BLaER1 (cell line): ENCODE measurements at regions not wholly inside any gene's neighbourhood (a gene's known extent, or its start where the extent isn't known, plus 50 kb on each side); places are given as distances from the start of the nearest gene placed in this dataset.

Experiments used
- H3K27ac ChIP-seq: shearing (Covaris generic); formaldehyde crosslinking; 2 replicates; pipeline ENCODE4 v1.8.1; 2022
- H3K27me3 ChIP-seq: shearing (Covaris generic); formaldehyde crosslinking; 2 replicates; pipeline ENCODE4 v1.8.1; 2022
- H3K36me3 ChIP-seq: shearing (Covaris generic); formaldehyde crosslinking; 2 replicates; pipeline ENCODE4 v1.8.1; 2022
- H3K4me1 ChIP-seq: shearing (Covaris generic); formaldehyde crosslinking; 2 replicates; pipeline ENCODE4 v1.8.1; 2022
- H3K4me2 ChIP-seq: shearing (Covaris generic); formaldehyde crosslinking; 2 replicates; pipeline ENCODE4 v1.8.1; 2022
- H3K4me3 ChIP-seq: shearing (Covaris generic); formaldehyde crosslinking; 2 replicates; pipeline ENCODE4 v1.8.1; 2022
- H3K9ac ChIP-seq: shearing (Covaris generic); formaldehyde crosslinking; 2 replicates; pipeline ENCODE4 v1.8.1; 2022
- H3K9me3 ChIP-seq: shearing (Covaris generic); formaldehyde crosslinking; 2 replicates; pipeline ENCODE4 v1.8.1; 2022
- H4K20me1 ChIP-seq: shearing (Covaris generic); formaldehyde crosslinking; 2 replicates; pipeline ENCODE4 v1.8.1; 2022
- Cebpa-rat ChIP-seq: shearing (Covaris generic); IDR thresholded peaks from 2 replicates; pipeline ENCODE4 v1.8.1; 2022

GRCh38 chr3:6132684-6133432, 728.1 kb upstream of the GRM7 start:
- Histone ChIP-seq H3K27me3 (no peaks in the 10 kb centered on the region), H4K20me1 (no peaks in the 10 kb centered on the region), H3K4me1 (no peaks in the 10 kb centered on the region), H3K9ac (no peak overlapping the region), H3K9me3 (no peaks in the 10 kb centered on the region), H3K4me3 (no peak overlapping the region), H3K36me3 (no peaks in the 10 kb centered on the region), H3K4me2 (no peak overlapping the region), H3K27ac (no peak overlapping the region)
- TF ChIP-seq Cebpa-rat = no peak

DNA sequence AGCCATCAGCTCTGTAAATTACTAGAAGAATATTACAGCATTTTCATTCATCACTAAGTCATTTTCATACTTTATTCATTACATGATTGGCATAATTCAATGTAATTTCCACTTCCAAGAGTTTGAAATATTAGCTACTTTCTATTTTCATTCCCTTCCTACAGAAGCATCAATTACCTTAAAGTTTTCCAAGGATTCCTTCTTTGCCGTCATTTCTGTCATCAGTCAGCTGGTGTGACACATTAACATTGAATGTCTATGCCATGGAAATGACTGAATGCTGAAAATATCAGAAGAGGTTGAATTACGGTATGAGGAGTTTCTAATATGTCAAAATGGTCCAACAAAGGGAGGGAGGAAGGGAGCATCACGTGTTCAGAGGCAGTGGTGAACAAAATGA, 718.2 kb upstream of the GRM7 start:
- H3K27me3 ChIP-seq = no peaks in the 10 kb centered on the region
- no peak overlapping the region for H3K27ac ChIP-seq
- H3K4me2 ChIP-seq = no peak overlapping the region
- no peaks in the 10 kb centered on the region for H3K9me3 ChIP-seq
- H3K4me1 ChIP-seq = no peaks in the 10 kb centered on the region
- no peak overlapping the region for H3K4me3 ChIP-seq
- H3K9ac ChIP-seq = no peak overlapping the region
- H4K20me1 ChIP-seq = no peaks in the 10 kb centered on the region
- no peaks in the 10 kb centered on the region for H3K36me3 ChIP-seq
- no peak for TF ChIP-seq Cebpa-rat

- H3K4me3 ChIP-seq = no peak overlapping the region
- H3K9me3 ChIP-seq = no peaks in the 10 kb centered on the region
- H3K27me3 ChIP-seq = no peaks in the 10 kb centered on the region
- H4K20me1 ChIP-seq = no peaks in the 10 kb centered on the region
- no peaks in the 10 kb centered on the region for H3K4me1 ChIP-seq
- H3K36me3 ChIP-seq = no peaks in the 10 kb centered on the region
- H3K4me2 ChIP-seq = no peak overlapping the region
- no peak overlapping the region for H3K27ac ChIP-seq
- no peak overlapping the region for H3K9ac ChIP-seq
- TF ChIP-seq Cebpa-rat = no peak
Observed at GRCh38 chr3:6147883-6148282, 713.0 kb upstream of the GRM7 start.

DNA sequence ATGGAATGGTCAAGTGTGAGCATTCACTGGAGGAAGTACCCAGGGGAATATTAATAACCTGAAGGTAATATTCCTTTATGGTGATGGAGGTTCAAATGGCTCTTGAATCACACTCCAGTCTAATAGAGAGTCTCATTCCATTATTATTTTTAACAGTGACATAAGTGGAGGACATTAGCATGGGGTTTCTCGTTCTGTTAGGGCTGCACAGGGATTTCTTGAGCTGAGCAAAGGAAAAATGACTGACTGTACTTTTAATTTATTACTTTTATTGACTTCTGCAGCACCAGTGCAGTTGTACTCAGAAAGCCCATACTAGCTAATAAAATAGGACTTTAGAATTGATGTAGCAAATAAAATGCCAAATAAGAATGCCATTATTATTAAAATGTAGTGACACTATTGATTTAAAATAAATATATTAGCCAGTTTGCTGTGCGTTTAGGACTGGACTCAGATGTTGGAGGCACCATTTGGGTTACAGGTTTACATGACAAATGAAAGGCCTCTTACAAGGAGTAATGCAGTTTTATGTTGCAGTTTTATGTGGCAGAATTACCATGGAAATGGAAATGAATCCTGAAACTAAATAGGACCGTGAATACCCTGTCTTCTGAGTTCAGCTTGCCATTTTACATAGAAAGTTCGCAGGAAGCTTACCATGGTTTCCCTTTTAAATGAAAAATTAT, 705.1 kb upstream of the GRM7 start:
- H3K9me3 ChIP-seq = no peaks in the 10 kb centered on the region
- H3K4me3 ChIP-seq = no peak overlapping the region
- no peak overlapping the region for H3K4me2 ChIP-seq
- no peak overlapping the region for H3K9ac ChIP-seq
- H4K20me1 ChIP-seq = no peaks in the 10 kb centered on the region
- no peak overlapping the region for H3K27ac ChIP-seq
- H3K4me1 ChIP-seq = no peaks in the 10 kb centered on the region
- TF ChIP-seq Cebpa-rat = no peak
- H3K27me3 ChIP-seq = no peaks in the 10 kb centered on the region
- no peaks in the 10 kb centered on the region for H3K36me3 ChIP-seq

GRCh38 chr3:6165951-6166350, 695.0 kb upstream of the GRM7 start:
- Histone ChIP-seq H3K9ac (no peak overlapping the region), H3K9me3 (no peaks in the 10 kb centered on the region), H3K4me2 (no peak overlapping the region), H3K27ac (no peak overlapping the region), H3K36me3 (no peaks in the 10 kb centered on the region), H4K20me1 (no peaks in the 10 kb centered on the region), H3K4me1 (no peaks in the 10 kb centered on the region; the same call in 1 of the 2 replicates), H3K27me3 (no peaks in the 10 kb centered on the region), H3K4me3 (no peak overlapping the region)
- TF ChIP-seq Cebpa-rat = no peak

DNA sequence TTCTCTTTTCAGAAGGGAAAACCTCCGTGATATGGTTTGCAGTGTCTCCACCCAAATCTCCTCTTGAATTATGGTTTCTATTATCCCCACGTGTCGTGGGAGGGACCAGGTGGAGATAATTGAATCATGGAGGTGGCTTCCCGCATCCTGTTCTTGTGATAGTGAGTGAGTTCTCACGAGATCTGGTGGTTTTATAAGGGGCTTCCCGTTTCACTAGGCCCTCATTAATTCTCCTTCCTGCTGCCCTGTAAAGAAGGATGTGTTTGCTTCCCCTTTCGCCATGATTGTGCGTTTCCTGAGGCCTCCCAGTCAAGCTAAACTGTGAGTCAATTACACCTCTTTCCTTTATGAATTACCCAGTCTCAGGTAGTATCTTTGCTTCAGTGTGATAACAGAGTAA, 692.7 kb upstream of the GRM7 start:
- Histone ChIP-seq H3K9ac (no peak overlapping the region), H3K4me1 (no peaks in the 10 kb centered on the region; the same call in 1 of the 2 replicates), H3K27me3 (no peaks in the 10 kb centered on the region), H3K36me3 (no peaks in the 10 kb centered on the region), H4K20me1 (no peaks in the 10 kb centered on the region), H3K4me2 (no peak overlapping the region), H3K9me3 (no peaks in the 10 kb centered on the region), H3K27ac (no peak overlapping the region), H3K4me3 (no peak overlapping the region)
- TF ChIP-seq Cebpa-rat = no peak

DNA sequence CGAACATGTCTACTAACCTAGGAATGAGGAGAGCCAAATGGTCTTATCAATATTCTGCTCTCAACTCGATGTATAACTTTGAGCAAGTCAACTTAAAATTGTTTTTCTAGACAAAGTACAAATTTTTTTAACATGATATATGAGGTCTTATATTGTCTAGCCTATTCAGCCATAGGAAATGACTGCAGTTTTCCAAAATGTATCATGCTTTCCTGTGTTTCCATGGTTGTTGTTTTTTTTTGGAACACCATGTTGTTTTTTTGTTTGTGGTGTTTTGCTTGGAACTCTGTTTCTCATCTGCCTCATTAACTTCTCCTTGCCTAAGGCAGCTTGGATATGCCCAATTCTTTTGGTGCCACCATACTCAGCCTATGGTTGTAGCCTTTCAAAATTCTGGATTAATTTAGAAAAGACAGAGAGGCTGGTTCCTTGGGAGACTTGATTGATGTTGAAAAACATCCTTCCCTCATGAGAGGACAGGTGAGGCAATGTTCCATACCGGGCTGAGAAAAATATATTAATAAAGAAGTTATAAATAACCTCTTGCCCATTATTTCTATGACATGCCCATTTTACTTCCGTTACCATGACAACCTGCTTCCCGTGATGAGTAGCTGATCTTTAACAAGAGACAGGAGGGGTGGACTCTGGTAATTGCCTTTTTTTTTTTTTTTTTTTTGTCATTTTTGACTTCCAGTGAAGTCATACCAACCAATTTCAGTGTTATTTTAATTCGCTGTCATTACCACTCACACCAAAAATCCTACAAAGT, 687.9 kb upstream of the GRM7 start:
- no peaks in the 10 kb centered on the region for H4K20me1 ChIP-seq
- no peak overlapping the region for H3K27ac ChIP-seq
- TF ChIP-seq Cebpa-rat = no peak

DNA sequence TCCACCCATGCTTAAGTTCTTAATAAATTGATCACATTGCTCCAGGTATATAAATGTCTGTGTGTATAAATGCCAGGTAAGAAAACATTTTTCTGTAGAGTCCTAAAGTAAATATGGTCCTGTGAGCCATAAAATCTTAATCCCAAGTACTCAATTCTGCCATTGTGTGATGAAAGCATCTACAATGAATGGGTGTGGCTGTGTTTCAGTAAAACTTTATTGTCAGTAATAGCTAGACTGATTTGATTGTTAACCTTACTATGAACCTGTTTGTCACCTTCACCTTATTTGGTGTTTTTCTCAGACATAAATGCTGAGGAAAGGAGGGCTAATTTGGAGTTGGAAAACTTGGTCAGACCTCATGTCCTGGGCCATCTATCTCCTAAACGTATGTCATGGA, 683.5 kb upstream of the GRM7 start:
- Histone ChIP-seq H3K27me3 (no peaks in the 10 kb centered on the region), H3K9ac (no peak overlapping the region), H3K27ac (no peak overlapping the region), H3K9me3 (no peaks in the 10 kb centered on the region), H3K36me3 (no peaks in the 10 kb centered on the region), H4K20me1 (no peaks in the 10 kb centered on the region), H3K4me3 (no peak overlapping the region), H3K4me2 (no peak overlapping the region), H3K4me1 (no peaks in the 10 kb centered on the region)
- no peak for TF ChIP-seq Cebpa-rat

More for the DNA sequence above, 687.9 kb upstream of the GRM7 start:
- Histone ChIP-seq H3K9ac (no peak overlapping the region), H3K4me2 (no peak overlapping the region), H3K27me3 (no peaks in the 10 kb centered on the region), H3K4me1 (no peaks in the 10 kb centered on the region; the same call in 1 of the 2 replicates), H3K4me3 (no peak overlapping the region), H3K9me3 (no peaks in the 10 kb centered on the region), H3K36me3 (no peaks in the 10 kb centered on the region)

DNA sequence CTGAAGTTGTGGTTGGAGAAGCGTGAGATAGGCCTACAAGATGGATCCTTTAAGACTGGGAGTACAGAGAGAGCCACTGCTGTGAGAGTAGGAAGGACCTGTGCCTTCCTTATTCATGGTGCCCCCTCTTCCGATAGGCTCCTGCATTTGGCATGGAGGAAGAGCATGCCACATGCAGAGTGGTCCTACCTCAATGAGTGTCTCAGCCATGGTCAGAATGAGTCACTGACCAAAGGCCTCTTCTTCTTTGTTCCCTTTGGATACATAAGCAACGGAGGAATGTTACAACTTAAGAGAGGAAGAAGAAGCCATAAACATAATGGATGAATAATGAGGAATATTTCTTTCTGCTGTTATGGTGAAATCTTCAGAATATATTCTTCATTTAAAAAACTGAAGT, 681.2 kb upstream of the GRM7 start:
- Histone ChIP-seq H3K27ac (no peak overlapping the region), H3K27me3 (no peaks in the 10 kb centered on the region), H3K4me1 (no peaks in the 10 kb centered on the region), H4K20me1 (no peaks in the 10 kb centered on the region), H3K36me3 (no peaks in the 10 kb centered on the region), H3K9me3 (no peaks in the 10 kb centered on the region), H3K9ac (no peak overlapping the region), H3K4me3 (no peak overlapping the region), H3K4me2 (no peak overlapping the region)
- TF ChIP-seq Cebpa-rat = no peak

GRCh38 chr3:6180171-6180570, 680.7 kb upstream of the GRM7 start:
- Histone ChIP-seq H3K4me3 (no peak overlapping the region), H3K27ac (no peak overlapping the region)

More at GRCh38 chr3:6180171-6180570, 680.7 kb upstream of the GRM7 start:
- Histone ChIP-seq H3K4me1 (no peaks in the 10 kb centered on the region), H3K36me3 (no peaks in the 10 kb centered on the region), H4K20me1 (no peaks in the 10 kb centered on the region), H3K9ac (no peak overlapping the region), H3K9me3 (no peaks in the 10 kb centered on the region), H3K27me3 (no peaks in the 10 kb centered on the region), H3K4me2 (no peak overlapping the region)
- TF ChIP-seq Cebpa-rat = no peak
